Transverse colon (tissue), 4 donors: ENCODE measurements at regions not wholly inside any gene's neighbourhood (a gene's known extent, or its start where the extent isn't known, plus 50 kb on each side); places are given as distances from the start of the nearest gene placed in this dataset.

Experiments used
- DNase-seq: peaks from one replicate; pipeline ENCODE4 v3.0.0-alpha.2; 2019
- H3K27ac ChIP-seq, 4 donors: fragments of 200-600 bp; sonication (generic); 2 replicates each; pipeline ENCODE4 v1.5.1; 2016 to 2018; ENCODE audit warnings: inconsistent platforms in 4 of 4
- H3K27me3 ChIP-seq: fragments of 200-600 bp; sonication (generic); 2 replicates; pipeline ENCODE4 v1.5.1; 2017; ENCODE audit warnings: inconsistent platforms
- H3K36me3 ChIP-seq, 4 donors: fragments of 200-600 bp; sonication (generic); 2 replicates each; pipeline ENCODE4 v1.5.1; 2017 to 2019; ENCODE audit warnings: inconsistent platforms in 4 of 4
- H3K4me1 ChIP-seq, 4 donors: fragments of 200-600 bp; sonication (generic); 2 replicates each; pipeline ENCODE4 v1.5.1; 2017 to 2020; ENCODE audit warnings: inconsistent platforms in 4 of 4
- H3K4me3 ChIP-seq, 4 donors: fragments of 200-600 bp; sonication (generic); 1 replicate in 1 of 4; 2 replicates in 3 of 4; pipeline versions ENCODE4 v1.5.1 to v1.6.1; 2017 to 2019; ENCODE audit warnings: inconsistent platforms in 4 of 4
- H3K9me3 ChIP-seq, 2 donors: fragments of 200-600 bp; sonication (generic); 2 replicates each; pipeline ENCODE4 v1.5.1; 2017 to 2019; ENCODE audit warnings: inconsistent platforms in 2 of 2
- CTCF ChIP-seq, 5 experiments: fragments of 200-600 bp in 3 of 5; fragments of 450-650 bp in 2 of 5; sonication (generic) in 3 of 5; IDR thresholded peaks; 1 replicate in 2 of 5; 2 replicates in 3 of 5; pipeline ENCODE4 v1.5.1; 2016 to 2017; ENCODE audit warnings: antibody characterized with exemption in 5 of 5, inconsistent platforms in 3 of 5, mild to moderate bottlenecking in 2 of 5, moderate library complexity in 1 of 5
- EP300 ChIP-seq: sonication (generic); formaldehyde crosslinking; IDR thresholded peaks from one replicate; pipeline ENCODE4 v1.6.1; 2017; ENCODE audit warnings: antibody characterized with exemption, low read depth
- POLR2A ChIP-seq: fragments of 450-650 bp; IDR thresholded peaks from one replicate; pipeline ENCODE4 v1.6.1; 2016; ENCODE audit warnings: antibody characterized with exemption, mild to moderate bottlenecking, moderate library complexity
- POLR2AphosphoS5 ChIP-seq, 3 donors: sonication (generic); formaldehyde crosslinking; IDR thresholded peaks; one replicate each; pipeline ENCODE4 v1.6.1; 2016; ENCODE audit warnings: antibody characterized with exemption in 3 of 3
- WGBS, 2 donors: methylation state at CpG; one replicate each; pipeline ENCODE4 v1.1.5; 2018; ENCODE audit warnings: low coverage in 1 of 2; 5-methylcytosine and 5-hydroxymethylcytosine counted together
- in situ Hi-C, 4 donors: fragments of 200-750 bp; cut with MboI; loops; one replicate each; pipeline versions ENCODE4 v1.15.0 to v1.15.1; 2017; ENCODE audit warnings: low sequenced_read_pairs in 3 of 4, low pct_ligation_motif_present in 1 of 4, low pct_unique_long_range_greater_than_20kb in 1 of 4
- intact Hi-C: fragments of 100-400 bp; cut with DNase I; formaldehyde crosslinking; loops from one replicate; pipeline ENCODE4 v1.15.1; 2023; ENCODE audit warnings: low total_unique reads

GRCh38 chr2:20933714-20934113, 110.2 kb downstream of the APOB start:
- in situ Hi-C loops, result no loop called here
- no peaks in the 10 kb centered on the region for H3K36me3 ChIP-seq

GRCh38 chr2:20931346-20931745, 108.4 kb upstream of the LDAH start:
- in situ Hi-C loops, result no loop called here

More at GRCh38 chr2:20933714-20934113, 110.2 kb downstream of the APOB start:
- Histone ChIP-seq H3K27me3 (no peaks in the 10 kb centered on the region), H3K4me3 (no peak overlapping the region), H3K4me1 (peaks cover 0 to 4% (median 0%) of the 10 kb centered on the region in 4 donors), H3K27ac (peak overlapping the region in 2 of 4 donors; percentile 31 to 32), H3K9me3 (no peaks in the 10 kb centered on the region)
- DNase-seq, result no peak
- TF ChIP-seq CTCF (IDR thresholded peaks at IDR 0.05) (no peak), POLR2A (no peak), EP300 (no peak), POLR2AphosphoS5 (IDR thresholded peaks at IDR 0.05) (no peak)
- intact Hi-C loops, result no loop called here
- WGBS, 2 donors, result 50 to 60% methylated on average over 1 of the region's 1 CpG

GRCh38 chr2:20930928-20931327, 108.0 kb upstream of the LDAH start:
- no peaks in the 10 kb centered on the region for H3K27me3 ChIP-seq
- no peaks in the 10 kb centered on the region for H3K9me3 ChIP-seq
- no peaks in the 10 kb centered on the region for H3K36me3 ChIP-seq
- no peak for TF ChIP-seq POLR2A
- intact Hi-C loops (no loop called here), in situ Hi-C loops (no loop called here)
- H3K4me1 ChIP-seq, result peaks cover 0 to 4% (median 0%) of the 10 kb centered on the region in 4 donors
- no peak overlapping the region for H3K4me3 ChIP-seq
- no peak overlapping the region for H3K27ac ChIP-seq
- no peak for DNase-seq
- 51% methylated on average over 3 of the region's 3 CpGs; no CpG with 5 or more reads in 1 of the 2 donors for WGBS, 2 donors

More at GRCh38 chr2:20931346-20931745, 108.4 kb upstream of the LDAH start:
- TF ChIP-seq CTCF (IDR thresholded peaks at IDR 0.05), result no peak
- TF ChIP-seq POLR2A, result no peak
- no peak for TF ChIP-seq EP300
- TF ChIP-seq POLR2AphosphoS5 (IDR thresholded peaks at IDR 0.05), result no peak
- WGBS, 2 donors, result 55 to 60% methylated on average over 2 of the region's 2 CpGs
- Histone ChIP-seq H3K4me1 (peaks cover 0 to 4% (median 0%) of the 10 kb centered on the region in 4 donors), H3K4me3 (no peak overlapping the region), H3K27ac (no peak overlapping the region), H3K9me3 (no peaks in the 10 kb centered on the region), H3K36me3 (no peaks in the 10 kb centered on the region), H3K27me3 (no peaks in the 10 kb centered on the region)
- intact Hi-C loops, result no loop called here
- DNase-seq, result no peak

GRCh38 chr2:20929721-20930120, 106.8 kb upstream of the LDAH start:
- no peak overlapping the region for H3K27ac ChIP-seq
- H3K4me3 ChIP-seq, result no peak overlapping the region
- no peaks in the 10 kb centered on the region for H3K36me3 ChIP-seq
- H3K4me1 ChIP-seq, result peaks cover 0 to 4% (median 0%) of the 10 kb centered on the region in 4 donors
- in situ Hi-C loops, result no loop called here
- no peaks in the 10 kb centered on the region for H3K27me3 ChIP-seq
- no peak for DNase-seq
- H3K9me3 ChIP-seq, result no peaks in the 10 kb centered on the region
- TF ChIP-seq EP300 (no peak), CTCF (IDR thresholded peaks at IDR 0.05) (no peak), POLR2A (no peak), POLR2AphosphoS5 (IDR thresholded peaks at IDR 0.05) (no peak)
- intact Hi-C loops, result no loop called here

- no peaks in the 10 kb centered on the region for H3K27me3 ChIP-seq
- no peak overlapping the region for H3K27ac ChIP-seq
- TF ChIP-seq EP300 (no peak), CTCF (IDR thresholded peaks at IDR 0.05) (no peak), POLR2AphosphoS5 (IDR thresholded peaks at IDR 0.05) (no peak), POLR2A (no peak)
- no peaks in the 10 kb centered on the region for H3K9me3 ChIP-seq
- no peak for DNase-seq
- H3K36me3 ChIP-seq, result no peaks in the 10 kb centered on the region
- H3K4me1 ChIP-seq, result no peaks in the 10 kb centered on the region
- H3K4me3 ChIP-seq, result no peak overlapping the region
- whole genome bisulfite sequencing, 2 donors, result 85 to 100% methylated on average over 1 to 2 of the region's 3 CpGs
- intact Hi-C loops, result no loop called here
- in situ Hi-C loops, result no loop called here
Measured at GRCh38 chr2:20928617-20929016, 105.7 kb upstream of the LDAH start.
